WTC11 (cell line): ENCODE measurements at regions not wholly inside any gene's neighbourhood (a gene's known extent, or its start where the extent isn't known, plus 50 kb on each side); places are given as distances from the start of the nearest gene placed in this dataset.
"Not testable (repeated sequence)": the region's sequence is repeated elsewhere in the genome, so short reads cannot be mapped to it uniquely, and the experiment has no call there.

Source experiments
- ATAC-seq: fragments of 200-7000 bp; cut with Tn5 transposase; 2 replicates; pipeline ENCODE4 v1.10.0; 2021; ENCODE audit warnings: mild to moderate bottlenecking, moderate library complexity
- CTCF ChIA-PET: fragments of 300-600 bp; sonication (Branson Sonifier 250); formaldehyde crosslinking; loops from one replicate; lab custom pipeline; 2021; ENCODE audit warnings: antibody characterized with exemption; lab: Charles Lee
- POLR2A ChIA-PET: fragments of 350-600 bp; sonication (Branson Sonifier 250); formaldehyde crosslinking; loops from one replicate; lab custom pipeline; 2021; ENCODE audit warnings: antibody characterized with exemption; lab: Charles Lee
- DNase-seq: peaks from one replicate; pipeline ENCODE4 v3.0.0; 2021; ENCODE audit warnings: low spot score
- H3K27ac Mint-ChIP-seq: 2 replicates; pipeline ENCODE4 v1.8.0; 2021; ENCODE audit warnings: mixed read lengths
- H3K27me3 Mint-ChIP-seq: 2 replicates; pipeline ENCODE4 v1.8.0; 2021; ENCODE audit warnings: low read depth, mild to moderate bottlenecking, moderate library complexity, mixed read lengths
- H3K36me3 Mint-ChIP-seq: 2 replicates; pipeline ENCODE4 v1.8.0; 2021; ENCODE audit warnings: mixed read lengths
- H3K4me1 Mint-ChIP-seq: 2 replicates; pipeline ENCODE4 v1.8.0; 2022; ENCODE audit warnings: mixed read lengths
- H3K4me3 Mint-ChIP-seq: 2 replicates; pipeline ENCODE4 v1.8.0; 2021; ENCODE audit warnings: mild to moderate bottlenecking, moderate library complexity, mixed read lengths
- H3K9me3 Mint-ChIP-seq: 2 replicates; pipeline ENCODE4 v1.8.0; 2021; ENCODE audit warnings: mixed read lengths
- CBFB ChIP-seq: sonication (generic); formaldehyde crosslinking; IDR thresholded peaks from 2 replicates; pipeline ENCODE4 v1.8.1; 2022; ENCODE audit warnings: mild to moderate bottlenecking, low read depth, missing genetic modification reagents
- CREM ChIP-seq: sonication (generic); formaldehyde crosslinking; IDR thresholded peaks from 2 replicates; pipeline ENCODE4 v1.8.1; 2022; ENCODE audit warnings: mild to moderate bottlenecking, missing genetic modification reagents, moderate library complexity
- FOXJ3 ChIP-seq: sonication (generic); formaldehyde crosslinking; IDR thresholded peaks from 2 replicates; pipeline ENCODE4 v1.9.0; 2021; ENCODE audit warnings: missing genetic modification reagents, mild to moderate bottlenecking, borderline replicate concordance
- FOXK1 ChIP-seq: sonication (generic); formaldehyde crosslinking; IDR thresholded peaks from 2 replicates; pipeline ENCODE4 v1.8.0; 2022; ENCODE audit warnings: mild to moderate bottlenecking, moderate library complexity, missing genetic modification reagents
- JUN ChIP-seq: sonication (generic); formaldehyde crosslinking; IDR thresholded peaks from 2 replicates; pipeline ENCODE4 v1.8.0; 2023; ENCODE audit warnings: mild to moderate bottlenecking, missing genetic modification reagents
- KAT7 ChIP-seq: sonication (generic); formaldehyde crosslinking; IDR thresholded peaks from 2 replicates; pipeline ENCODE4 v1.8.1; 2023; ENCODE audit warnings: missing genetic modification reagents, mild to moderate bottlenecking, borderline replicate concordance
- NFYB ChIP-seq: sonication (generic); formaldehyde crosslinking; conservative IDR thresholded peaks from 2 replicates; pipeline ENCODE4 v1.8.0; 2022; ENCODE audit warnings: low read depth, missing genetic modification reagents
- PRRX2 ChIP-seq: fragments of 250-450 bp; sonication (Bioruptor Pico); IDR thresholded peaks from 2 replicates; pipeline ENCODE4 v1.8.0; 2021; ENCODE audit warnings: mild to moderate bottlenecking
- ZNF121 ChIP-seq: sonication (generic); formaldehyde crosslinking; IDR thresholded peaks from 2 replicates; pipeline ENCODE4 v1.8.0; 2023; ENCODE audit warnings: missing genetic modification reagents
- ZNF138 ChIP-seq: sonication (generic); formaldehyde crosslinking; conservative IDR thresholded peaks from 2 replicates; pipeline ENCODE4 v1.8.1; 2022; ENCODE audit warnings: mild to moderate bottlenecking, moderate library complexity, missing genetic modification reagents
- ZNF263 ChIP-seq: sonication (generic); formaldehyde crosslinking; IDR thresholded peaks from 2 replicates; pipeline ENCODE4 v1.8.1; 2022; ENCODE audit warnings: low read depth, mild to moderate bottlenecking, moderate library complexity, missing genetic modification reagents
- TF ChIP-seq, protein P1 (sequence below): sonication (generic); formaldehyde crosslinking; IDR thresholded peaks from 2 replicates; pipeline ENCODE4 v1.8.1; 2023; ENCODE audit warnings: mild to moderate bottlenecking, missing genetic modification reagents, moderate library complexity
- TF ChIP-seq, protein P2 (sequence below): sonication (generic); formaldehyde crosslinking; IDR thresholded peaks from 2 replicates; pipeline ENCODE4 v1.8.1; 2023; ENCODE audit warnings: mild to moderate bottlenecking, missing genetic modification reagents, moderate library complexity
- TF ChIP-seq, protein P3 (sequence below): sonication (generic); formaldehyde crosslinking; conservative IDR thresholded peaks from 2 replicates; pipeline ENCODE4 v1.8.1; 2023; ENCODE audit warnings: mild to moderate bottlenecking, low read depth, missing genetic modification reagents, moderate library complexity
- TF ChIP-seq, protein P4 (sequence below): fragments of 250-450 bp; sonication (Bioruptor Pico); IDR thresholded peaks from 2 replicates; pipeline ENCODE4 v1.9.0; 2021; ENCODE audit warnings: mild to moderate bottlenecking
- TF ChIP-seq, protein P5 (sequence below): sonication (generic); formaldehyde crosslinking; IDR thresholded peaks from 2 replicates; pipeline ENCODE4 v1.8.1; 2022; ENCODE audit warnings: missing genetic modification reagents, borderline replicate concordance
- TF ChIP-seq, protein P6 (sequence below): sonication (generic); formaldehyde crosslinking; IDR thresholded peaks from 2 replicates; pipeline ENCODE4 v1.8.1; 2023; ENCODE audit warnings: mild to moderate bottlenecking, moderate library complexity, missing genetic modification reagents
- TF ChIP-seq, protein P7 (sequence below): sonication (generic); formaldehyde crosslinking; IDR thresholded peaks from 2 replicates; pipeline ENCODE4 v1.8.1; 2023; ENCODE audit warnings: mild to moderate bottlenecking, missing genetic modification reagents, borderline replicate concordance
- TF ChIP-seq, protein P8 (sequence below): fragments of 250-450 bp; sonication (Bioruptor Pico); IDR thresholded peaks from 2 replicates; pipeline ENCODE4 v1.8.0; 2021; ENCODE audit warnings: mild to moderate bottlenecking

DNA sequence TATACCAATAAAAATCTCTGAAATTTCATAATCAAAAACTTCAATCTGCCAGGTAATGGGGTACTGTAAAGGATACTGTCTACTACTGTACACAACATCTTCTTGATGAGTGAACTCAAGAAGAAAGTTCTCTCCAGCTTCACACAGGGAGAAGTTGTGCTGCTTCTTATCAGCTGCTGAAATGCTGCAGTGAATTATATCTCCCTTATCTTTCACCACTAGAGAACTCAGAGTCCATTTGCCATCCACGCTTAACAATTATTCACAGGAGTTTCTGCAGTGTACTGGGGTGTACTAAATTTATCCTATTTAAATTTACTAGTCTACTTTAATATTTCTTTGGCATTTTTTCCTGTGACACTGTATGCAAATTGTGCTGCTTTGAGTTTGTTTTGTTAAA is 384.8 kb downstream of the TFAP2B start:
- Mint-ChIP-seq H3K36me3 (no peaks in the 10 kb centered on the region), H3K27ac (no peak overlapping the region), H3K4me1 (no peaks in the 10 kb centered on the region), H3K9me3 (no peaks in the 10 kb centered on the region), H3K4me3 (no peak overlapping the region), H3K27me3 (no peaks in the 10 kb centered on the region)
- ChIA-PET CTCF (no interaction called here), POLR2A (no interaction called here)
- ATAC-seq, result no peak
- no peak for TF ChIP-seq FOXJ3 (CRISPR knock-in tag)
- TF ChIP-seq ZNF263 (CRISPR knock-in tag), result no peak
- TF ChIP-seq, protein P1, sequence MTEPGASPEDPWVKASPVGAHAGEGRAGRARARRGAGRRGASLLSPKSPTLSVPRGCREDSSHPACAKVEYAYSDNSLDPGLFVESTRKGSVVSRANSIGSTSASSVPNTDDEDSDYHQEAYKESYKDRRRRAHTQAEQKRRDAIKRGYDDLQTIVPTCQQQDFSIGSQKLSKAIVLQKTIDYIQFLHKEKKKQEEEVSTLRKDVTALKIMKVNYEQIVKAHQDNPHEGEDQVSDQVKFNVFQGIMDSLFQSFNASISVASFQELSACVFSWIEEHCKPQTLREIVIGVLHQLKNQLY (CRISPR knock-in tag), result no peak
- TF ChIP-seq ZNF121 (CRISPR knock-in tag), result no peak
- TF ChIP-seq, protein P2, sequence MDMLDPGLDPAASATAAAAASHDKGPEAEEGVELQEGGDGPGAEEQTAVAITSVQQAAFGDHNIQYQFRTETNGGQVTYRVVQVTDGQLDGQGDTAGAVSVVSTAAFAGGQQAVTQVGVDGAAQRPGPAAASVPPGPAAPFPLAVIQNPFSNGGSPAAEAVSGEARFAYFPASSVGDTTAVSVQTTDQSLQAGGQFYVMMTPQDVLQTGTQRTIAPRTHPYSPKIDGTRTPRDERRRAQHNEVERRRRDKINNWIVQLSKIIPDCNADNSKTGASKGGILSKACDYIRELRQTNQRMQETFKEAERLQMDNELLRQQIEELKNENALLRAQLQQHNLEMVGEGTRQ (CRISPR knock-in tag), result no peak
- TF ChIP-seq, protein P3, sequence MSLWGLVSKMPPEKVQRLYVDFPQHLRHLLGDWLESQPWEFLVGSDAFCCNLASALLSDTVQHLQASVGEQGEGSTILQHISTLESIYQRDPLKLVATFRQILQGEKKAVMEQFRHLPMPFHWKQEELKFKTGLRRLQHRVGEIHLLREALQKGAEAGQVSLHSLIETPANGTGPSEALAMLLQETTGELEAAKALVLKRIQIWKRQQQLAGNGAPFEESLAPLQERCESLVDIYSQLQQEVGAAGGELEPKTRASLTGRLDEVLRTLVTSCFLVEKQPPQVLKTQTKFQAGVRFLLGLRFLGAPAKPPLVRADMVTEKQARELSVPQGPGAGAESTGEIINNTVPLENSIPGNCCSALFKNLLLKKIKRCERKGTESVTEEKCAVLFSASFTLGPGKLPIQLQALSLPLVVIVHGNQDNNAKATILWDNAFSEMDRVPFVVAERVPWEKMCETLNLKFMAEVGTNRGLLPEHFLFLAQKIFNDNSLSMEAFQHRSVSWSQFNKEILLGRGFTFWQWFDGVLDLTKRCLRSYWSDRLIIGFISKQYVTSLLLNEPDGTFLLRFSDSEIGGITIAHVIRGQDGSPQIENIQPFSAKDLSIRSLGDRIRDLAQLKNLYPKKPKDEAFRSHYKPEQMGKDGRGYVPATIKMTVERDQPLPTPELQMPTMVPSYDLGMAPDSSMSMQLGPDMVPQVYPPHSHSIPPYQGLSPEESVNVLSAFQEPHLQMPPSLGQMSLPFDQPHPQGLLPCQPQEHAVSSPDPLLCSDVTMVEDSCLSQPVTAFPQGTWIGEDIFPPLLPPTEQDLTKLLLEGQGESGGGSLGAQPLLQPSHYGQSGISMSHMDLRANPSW, result no peak
- no peak for TF ChIP-seq ZNF138 (CRISPR knock-in tag)
- no peak for TF ChIP-seq FOXK1 (CRISPR knock-in tag)
- TF ChIP-seq JUN (CRISPR knock-in tag), result no peak
- TF ChIP-seq, protein P4, sequence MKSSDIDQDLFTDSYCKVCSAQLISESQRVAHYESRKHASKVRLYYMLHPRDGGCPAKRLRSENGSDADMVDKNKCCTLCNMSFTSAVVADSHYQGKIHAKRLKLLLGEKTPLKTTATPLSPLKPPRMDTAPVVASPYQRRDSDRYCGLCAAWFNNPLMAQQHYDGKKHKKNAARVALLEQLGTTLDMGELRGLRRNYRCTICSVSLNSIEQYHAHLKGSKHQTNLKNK (CRISPR knock-in tag), result no peak
- TF ChIP-seq KAT7 (CRISPR knock-in tag), result no peak
- TF ChIP-seq, protein P5, sequence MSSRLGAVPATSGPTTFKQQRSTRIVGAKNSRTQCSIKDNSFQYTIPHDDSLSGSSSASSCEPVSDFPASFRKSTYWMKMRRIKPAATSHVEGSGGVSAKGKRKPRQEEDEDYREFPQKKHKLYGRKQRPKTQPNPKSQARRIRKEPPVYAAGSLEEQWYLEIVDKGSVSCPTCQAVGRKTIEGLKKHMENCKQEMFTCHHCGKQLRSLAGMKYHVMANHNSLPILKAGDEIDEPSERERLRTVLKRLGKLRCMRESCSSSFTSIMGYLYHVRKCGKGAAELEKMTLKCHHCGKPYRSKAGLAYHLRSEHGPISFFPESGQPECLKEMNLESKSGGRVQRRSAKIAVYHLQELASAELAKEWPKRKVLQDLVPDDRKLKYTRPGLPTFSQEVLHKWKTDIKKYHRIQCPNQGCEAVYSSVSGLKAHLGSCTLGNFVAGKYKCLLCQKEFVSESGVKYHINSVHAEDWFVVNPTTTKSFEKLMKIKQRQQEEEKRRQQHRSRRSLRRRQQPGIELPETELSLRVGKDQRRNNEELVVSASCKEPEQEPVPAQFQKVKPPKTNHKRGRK (CRISPR knock-in tag), result no peak
- no peak for DNase-seq

DNA sequence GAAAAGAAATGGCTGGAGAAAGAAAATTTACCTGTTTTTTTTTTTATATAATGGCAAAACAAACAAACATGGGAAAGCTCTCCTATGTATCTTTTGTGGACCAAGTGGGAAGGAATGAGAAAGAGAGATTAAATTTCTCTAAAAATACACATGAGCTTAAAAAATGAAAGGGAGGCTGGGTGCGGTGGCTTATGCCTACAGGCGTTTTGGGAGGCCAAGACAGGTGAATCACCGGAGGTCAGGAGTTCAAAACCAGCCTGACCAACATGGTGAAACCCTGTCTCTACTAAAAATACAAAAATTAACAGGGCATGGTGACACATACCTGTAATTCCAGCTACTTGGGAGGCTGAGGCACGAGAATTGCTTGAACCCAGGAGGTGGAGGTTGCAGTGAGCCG is 388.0 kb downstream of the TFAP2B start:
- peaks cover 13% of the 10 kb centered on the region for H3K4me1 Mint-ChIP-seq
- H3K9me3 Mint-ChIP-seq, H3K4me3 Mint-ChIP-seq, ATAC-seq, CTCF ChIA-PET, H3K36me3 Mint-ChIP-seq, DNase-seq, H3K27me3 Mint-ChIP-seq, H3K27ac Mint-ChIP-seq: not testable (repeated sequence)
- POLR2A ChIA-PET, result interaction anchor here (0.8 kb wide), 1 partner anchor 21 kb away, joined by 3 read pairs; no protein-coding TSS in a partner anchor

DNA sequence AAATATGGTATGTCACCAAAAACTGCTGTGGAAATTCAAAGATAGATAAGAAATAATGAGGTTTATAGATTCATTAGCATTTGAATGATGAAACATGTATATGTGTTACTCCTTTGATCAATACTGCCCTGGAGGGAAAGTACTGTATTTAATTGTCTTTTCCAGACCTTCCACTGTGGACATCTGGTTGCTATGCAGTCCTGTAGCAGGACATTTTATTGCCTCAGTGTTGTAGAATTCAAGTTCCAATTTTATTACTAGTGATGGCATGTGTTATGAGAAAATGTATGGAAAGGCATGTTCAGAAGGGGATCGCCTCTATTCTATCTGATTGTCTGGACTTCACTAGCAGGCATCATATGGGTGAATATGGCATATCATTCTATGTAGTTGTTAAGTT is 391.0 kb downstream of the TFAP2B start:
- DNase-seq (no peak), ATAC-seq (no peak)
- Mint-ChIP-seq H3K9me3 (no peaks in the 10 kb centered on the region), H3K4me1 (peaks cover 36% of the 10 kb centered on the region), H3K27ac (no peak overlapping the region), H3K4me3 (no peak overlapping the region), H3K36me3 (no peaks in the 10 kb centered on the region), H3K27me3 (peaks cover 8% of the 10 kb centered on the region)
- ChIA-PET POLR2A (no interaction called here), CTCF (no interaction called here)
- TF ChIP-seq NFYB (CRISPR knock-in tag) (no peak), PRRX2 (no peak), CREM (CRISPR knock-in tag) (no peak), CBFB (CRISPR knock-in tag) (no peak), FOXJ3 (CRISPR knock-in tag) (no peak)
- TF ChIP-seq, protein P6, sequence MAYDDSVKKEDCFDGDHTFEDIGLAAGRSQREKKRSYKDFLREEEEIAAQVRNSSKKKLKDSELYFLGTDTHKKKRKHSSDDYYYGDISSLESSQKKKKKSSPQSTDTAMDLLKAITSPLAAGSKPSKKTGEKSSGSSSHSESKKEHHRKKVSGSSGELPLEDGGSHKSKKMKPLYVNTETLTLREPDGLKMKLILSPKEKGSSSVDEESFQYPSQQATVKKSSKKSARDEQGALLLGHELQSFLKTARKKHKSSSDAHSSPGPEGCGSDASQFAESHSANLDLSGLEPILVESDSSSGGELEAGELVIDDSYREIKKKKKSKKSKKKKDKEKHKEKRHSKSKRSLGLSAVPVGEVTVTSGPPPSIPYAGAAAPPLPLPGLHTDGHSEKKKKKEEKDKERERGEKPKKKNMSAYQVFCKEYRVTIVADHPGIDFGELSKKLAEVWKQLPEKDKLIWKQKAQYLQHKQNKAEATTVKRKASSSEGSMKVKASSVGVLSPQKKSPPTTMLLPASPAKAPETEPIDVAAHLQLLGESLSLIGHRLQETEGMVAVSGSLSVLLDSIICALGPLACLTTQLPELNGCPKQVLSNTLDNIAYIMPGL (CRISPR knock-in tag), result no peak
- TF ChIP-seq, protein P7, sequence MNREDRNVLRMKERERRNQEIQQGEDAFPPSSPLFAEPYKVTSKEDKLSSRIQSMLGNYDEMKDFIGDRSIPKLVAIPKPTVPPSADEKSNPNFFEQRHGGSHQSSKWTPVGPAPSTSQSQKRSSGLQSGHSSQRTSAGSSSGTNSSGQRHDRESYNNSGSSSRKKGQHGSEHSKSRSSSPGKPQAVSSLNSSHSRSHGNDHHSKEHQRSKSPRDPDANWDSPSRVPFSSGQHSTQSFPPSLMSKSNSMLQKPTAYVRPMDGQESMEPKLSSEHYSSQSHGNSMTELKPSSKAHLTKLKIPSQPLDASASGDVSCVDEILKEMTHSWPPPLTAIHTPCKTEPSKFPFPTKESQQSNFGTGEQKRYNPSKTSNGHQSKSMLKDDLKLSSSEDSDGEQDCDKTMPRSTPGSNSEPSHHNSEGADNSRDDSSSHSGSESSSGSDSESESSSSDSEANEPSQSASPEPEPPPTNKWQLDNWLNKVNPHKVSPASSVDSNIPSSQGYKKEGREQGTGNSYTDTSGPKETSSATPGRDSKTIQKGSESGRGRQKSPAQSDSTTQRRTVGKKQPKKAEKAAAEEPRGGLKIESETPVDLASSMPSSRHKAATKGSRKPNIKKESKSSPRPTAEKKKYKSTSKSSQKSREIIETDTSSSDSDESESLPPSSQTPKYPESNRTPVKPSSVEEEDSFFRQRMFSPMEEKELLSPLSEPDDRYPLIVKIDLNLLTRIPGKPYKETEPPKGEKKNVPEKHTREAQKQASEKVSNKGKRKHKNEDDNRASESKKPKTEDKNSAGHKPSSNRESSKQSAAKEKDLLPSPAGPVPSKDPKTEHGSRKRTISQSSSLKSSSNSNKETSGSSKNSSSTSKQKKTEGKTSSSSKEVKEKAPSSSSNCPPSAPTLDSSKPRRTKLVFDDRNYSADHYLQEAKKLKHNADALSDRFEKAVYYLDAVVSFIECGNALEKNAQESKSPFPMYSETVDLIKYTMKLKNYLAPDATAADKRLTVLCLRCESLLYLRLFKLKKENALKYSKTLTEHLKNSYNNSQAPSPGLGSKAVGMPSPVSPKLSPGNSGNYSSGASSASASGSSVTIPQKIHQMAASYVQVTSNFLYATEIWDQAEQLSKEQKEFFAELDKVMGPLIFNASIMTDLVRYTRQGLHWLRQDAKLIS, result no peak
- TF ChIP-seq, protein P8, sequence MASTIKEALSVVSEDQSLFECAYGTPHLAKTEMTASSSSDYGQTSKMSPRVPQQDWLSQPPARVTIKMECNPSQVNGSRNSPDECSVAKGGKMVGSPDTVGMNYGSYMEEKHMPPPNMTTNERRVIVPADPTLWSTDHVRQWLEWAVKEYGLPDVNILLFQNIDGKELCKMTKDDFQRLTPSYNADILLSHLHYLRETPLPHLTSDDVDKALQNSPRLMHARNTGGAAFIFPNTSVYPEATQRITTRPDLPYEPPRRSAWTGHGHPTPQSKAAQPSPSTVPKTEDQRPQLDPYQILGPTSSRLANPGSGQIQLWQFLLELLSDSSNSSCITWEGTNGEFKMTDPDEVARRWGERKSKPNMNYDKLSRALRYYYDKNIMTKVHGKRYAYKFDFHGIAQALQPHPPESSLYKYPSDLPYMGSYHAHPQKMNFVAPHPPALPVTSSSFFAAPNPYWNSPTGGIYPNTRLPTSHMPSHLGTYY (CRISPR knock-in tag), result no peak
